Smooth muscle cell (in vitro differentiated cells): ENCODE measurements at regions not wholly inside any gene's neighbourhood (a gene's known extent, or its start where the extent isn't known, plus 50 kb on each side); places are given as distances from the start of the nearest gene placed in this dataset.

Experiments
- DNase-seq: peaks from one replicate; lab custom pipeline; 2025; ENCODE audit not compliant: unreplicated experiment; lab: John Stamatoyannopoulos, UW
- H2AFZ ChIP-seq: fragments of 200-600 bp; sonication (generic); 2 replicates; pipeline ENCODE4 v1.6.0; 2016; ENCODE audit warnings: antibody characterized with exemption, low read depth, mild to moderate bottlenecking
- H3F3A ChIP-seq: fragments of 200-600 bp; sonication (generic); 2 replicates; pipeline ENCODE4 v1.6.0; 2017; ENCODE audit warnings: antibody characterized with exemption, low read depth
- H3K27ac ChIP-seq: fragments of 200-600 bp; sonication (generic); 2 replicates; pipeline ENCODE4 v1.5.1; 2016; ENCODE audit warnings: low read depth, mild to moderate bottlenecking
- H3K27me3 ChIP-seq: fragments of 200-600 bp; sonication (generic); 2 replicates; pipeline ENCODE4 v1.6.1; 2016; ENCODE audit warnings: low read depth, mild to moderate bottlenecking
- H3K36me3 ChIP-seq: fragments of 200-600 bp; sonication (generic); 2 replicates; pipeline ENCODE4 v1.5.1; 2016; ENCODE audit warnings: low read depth
- H3K4me1 ChIP-seq: fragments of 200-600 bp; sonication (generic); 2 replicates; pipeline ENCODE4 v1.5.1; 2016; ENCODE audit warnings: low read depth
- H3K4me2 ChIP-seq: fragments of 200-600 bp; sonication (generic); 2 replicates; pipeline ENCODE4 v1.6.0; 2016; ENCODE audit warnings: mild to moderate bottlenecking
- H3K4me3 ChIP-seq: fragments of 200-600 bp; sonication (generic); 2 replicates; pipeline ENCODE4 v1.5.1; 2016; ENCODE audit warnings: mild to moderate bottlenecking
- H3K79me2 ChIP-seq: fragments of 200-600 bp; sonication (generic); 2 replicates; pipeline ENCODE4 v1.6.0; 2016; ENCODE audit warnings: low read depth, mild to moderate bottlenecking
- H3K9ac ChIP-seq: fragments of 200-600 bp; sonication (generic); 2 replicates; pipeline ENCODE4 v1.6.0; 2016; ENCODE audit warnings: low read depth
- H3K9me3 ChIP-seq: fragments of 200-600 bp; sonication (generic); replicated peaks from 2 replicates; pipeline ENCODE4 v1.5.1; 2016; ENCODE audit warnings: low read depth
- H4K20me1 ChIP-seq: fragments of 200-600 bp; sonication (generic); 2 replicates; pipeline ENCODE4 v1.6.0; 2016; ENCODE audit warnings: low read depth
- CTCF ChIP-seq: fragments of 200-600 bp; sonication (generic); IDR thresholded peaks from 2 replicates; pipeline ENCODE4 v1.5.1; 2017; ENCODE audit warnings: borderline replicate concordance, mild to moderate bottlenecking, antibody characterized with exemption; ENCODE audit not compliant: insufficient read depth, poor library complexity, severe bottlenecking
- WGBS: methylation state at CpG from one replicate; pipeline ENCODE4 v1.1.7; 2016; ENCODE audit warnings: low lambda C conversion rate; 5-methylcytosine and 5-hydroxymethylcytosine counted together

GRCh38 chr1:218957971-218958370 is 215.7 kb upstream of the LYPLAL1 start:
- Histone ChIP-seq H3F3A (no peaks in the 10 kb centered on the region), H3K9me3 (no peaks in the 10 kb centered on the region), H3K79me2 (no peaks in the 10 kb centered on the region), H3K4me3 (no peak overlapping the region), H3K9ac (no peak overlapping the region), H3K4me2 (no peak overlapping the region), H3K36me3 (no peaks in the 10 kb centered on the region), H3K27ac (no peak overlapping the region), H3K27me3 (no peaks in the 10 kb centered on the region), H4K20me1 (no peaks in the 10 kb centered on the region), H2AFZ (no peak overlapping the region), H3K4me1 (peaks cover 3% of the 10 kb centered on the region)
- WGBS, result 69% methylated on average over 2 of the region's 2 CpGs
- no peak for TF ChIP-seq CTCF
- DNase-seq, result no peak

- 84% methylated on average over 1 of the region's 1 CpG for WGBS
- no peak overlapping the region for H2AFZ ChIP-seq
Observed at GRCh38 chr1:218959784-218960183, 213.9 kb upstream of the LYPLAL1 start.

GRCh38 chr1:218964471-218965185 is 209.1 kb upstream of the LYPLAL1 start:
- no peaks in the 10 kb centered on the region for H3K27me3 ChIP-seq
- H3K4me3 ChIP-seq, result no peak overlapping the region
- no peak overlapping the region for H3K4me2 ChIP-seq
- no peaks in the 10 kb centered on the region for H3K4me1 ChIP-seq
- H3K79me2 ChIP-seq, result no peaks in the 10 kb centered on the region
- H3K27ac ChIP-seq, result no peak overlapping the region
- no peak overlapping the region for H2AFZ ChIP-seq
- no peak for TF ChIP-seq CTCF
- no peaks in the 10 kb centered on the region for H3F3A ChIP-seq
- no peak overlapping the region for H3K9ac ChIP-seq
- DNase-seq, result no peak
- no peaks in the 10 kb centered on the region for H3K36me3 ChIP-seq
- no peaks in the 10 kb centered on the region for H4K20me1 ChIP-seq
- WGBS, result 72% methylated on average over 7 of the region's 7 CpGs
- no peaks in the 10 kb centered on the region for H3K9me3 ChIP-seq

More at GRCh38 chr1:218959784-218960183, 213.9 kb upstream of the LYPLAL1 start:
- Histone ChIP-seq H3K4me2 (no peak overlapping the region), H3K27ac (no peak overlapping the region), H4K20me1 (no peaks in the 10 kb centered on the region), H3K79me2 (no peaks in the 10 kb centered on the region), H3F3A (no peaks in the 10 kb centered on the region), H3K4me1 (peaks cover 3% of the 10 kb centered on the region), H3K4me3 (no peak overlapping the region), H3K27me3 (no peaks in the 10 kb centered on the region), H3K9me3 (no peaks in the 10 kb centered on the region), H3K36me3 (no peaks in the 10 kb centered on the region), H3K9ac (no peak overlapping the region)
- TF ChIP-seq CTCF, result no peak
- no peak for DNase-seq

GRCh38 chr1:218965821-218966220 is 207.9 kb upstream of the LYPLAL1 start:
- Histone ChIP-seq H3K9me3 (no peaks in the 10 kb centered on the region), H3K4me1 (no peaks in the 10 kb centered on the region), H3K79me2 (no peaks in the 10 kb centered on the region), H3K9ac (no peak overlapping the region), H4K20me1 (no peaks in the 10 kb centered on the region), H3K4me2 (no peak overlapping the region), H3K36me3 (no peaks in the 10 kb centered on the region), H3K27me3 (no peaks in the 10 kb centered on the region), H3K27ac (no peak overlapping the region), H3K4me3 (no peak overlapping the region), H2AFZ (no peak overlapping the region), H3F3A (no peaks in the 10 kb centered on the region)
- WGBS, result 100% methylated on average over 1 of the region's 1 CpG
- TF ChIP-seq CTCF, result no peak
- no peak for DNase-seq
